ENCODE measurements at regions not wholly inside any gene's neighbourhood (a gene's known extent, or its start where the extent isn't known, plus 50 kb on each side); places are given as distances from the start of the nearest gene placed in this dataset.

DNA sequence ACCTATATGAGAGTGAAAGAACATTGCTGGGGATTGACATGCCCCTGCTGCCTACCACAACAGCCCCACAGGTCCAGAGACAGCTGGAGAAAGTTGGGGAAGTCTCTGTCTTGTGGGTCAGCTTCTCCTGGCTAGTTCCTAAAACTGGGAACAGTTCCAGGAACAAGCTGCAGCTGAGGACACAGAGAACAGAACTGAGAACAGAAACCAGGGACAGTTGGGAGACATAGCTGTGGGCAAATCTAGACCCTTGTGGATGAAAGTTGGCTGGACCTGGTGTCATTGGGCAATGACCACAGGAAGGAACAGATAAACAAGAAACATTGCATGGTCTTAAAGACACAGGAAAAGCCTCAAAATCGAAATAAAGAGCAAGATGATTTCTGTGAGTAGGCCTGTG lies 58.3 kb upstream of the MOCS2 start:
- TF ChIP-seq, protein P1, sequence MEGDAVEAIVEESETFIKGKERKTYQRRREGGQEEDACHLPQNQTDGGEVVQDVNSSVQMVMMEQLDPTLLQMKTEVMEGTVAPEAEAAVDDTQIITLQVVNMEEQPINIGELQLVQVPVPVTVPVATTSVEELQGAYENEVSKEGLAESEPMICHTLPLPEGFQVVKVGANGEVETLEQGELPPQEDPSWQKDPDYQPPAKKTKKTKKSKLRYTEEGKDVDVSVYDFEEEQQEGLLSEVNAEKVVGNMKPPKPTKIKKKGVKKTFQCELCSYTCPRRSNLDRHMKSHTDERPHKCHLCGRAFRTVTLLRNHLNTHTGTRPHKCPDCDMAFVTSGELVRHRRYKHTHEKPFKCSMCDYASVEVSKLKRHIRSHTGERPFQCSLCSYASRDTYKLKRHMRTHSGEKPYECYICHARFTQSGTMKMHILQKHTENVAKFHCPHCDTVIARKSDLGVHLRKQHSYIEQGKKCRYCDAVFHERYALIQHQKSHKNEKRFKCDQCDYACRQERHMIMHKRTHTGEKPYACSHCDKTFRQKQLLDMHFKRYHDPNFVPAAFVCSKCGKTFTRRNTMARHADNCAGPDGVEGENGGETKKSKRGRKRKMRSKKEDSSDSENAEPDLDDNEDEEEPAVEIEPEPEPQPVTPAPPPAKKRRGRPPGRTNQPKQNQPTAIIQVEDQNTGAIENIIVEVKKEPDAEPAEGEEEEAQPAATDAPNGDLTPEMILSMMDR (IDR thresholded peaks at IDR 0.05) = no peak
- TF ChIP-seq POLR2A (IDR thresholded peaks at IDR 0.05) (no peak), POLR2AphosphoS5 (IDR thresholded peaks at IDR 0.05) (peak in 2 of 3 donors; percentile 47 to 79)
